Small intestine (tissue), 7 donors: ENCODE measurements at regions not wholly inside any gene's neighbourhood (a gene's known extent, or its start where the extent isn't known, plus 50 kb on each side); places are given as distances from the start of the nearest gene placed in this dataset.

Source experiments
- DNase-seq, 2 donors: peaks; one replicate each; pipeline versions ENCODE4 v3.0.0 to v3.0.0-alpha.2; 2013
- FAIRE-seq: peaks from 2 replicates; lab custom pipeline; 2012; peaks lifted over from hg19 to GRCh38; lab: Jason Lieb, UNC
- H3K27ac ChIP-seq, 3 donors: one replicate each; pipeline ENCODE4 v1.5.1; 2013; ENCODE audit warnings: low read length in 2 of 3, mild to moderate bottlenecking in 2 of 3, control low read depth in 1 of 3, inconsistent platforms in 1 of 3, low read depth in 1 of 3, moderate library complexity in 1 of 3
- H3K27me3 ChIP-seq, 3 donors: one replicate each; pipeline ENCODE4 v1.6.1; 2013; ENCODE audit warnings: low read length in 3 of 3, inconsistent platforms in 1 of 3; ENCODE audit not compliant: control insufficient read depth in 3 of 3, insufficient read depth in 3 of 3
- H3K36me3 ChIP-seq, 3 donors: one replicate each; pipeline ENCODE4 v1.6.1; 2013; ENCODE audit warnings: low read length in 3 of 3, inconsistent platforms in 1 of 3, low read depth in 1 of 3, mild to moderate bottlenecking in 1 of 3, moderate library complexity in 1 of 3; ENCODE audit not compliant: control insufficient read depth in 3 of 3, insufficient read depth in 2 of 3
- H3K4me1 ChIP-seq, 3 donors: one replicate each; pipeline ENCODE4 v1.6.1; 2013; ENCODE audit warnings: low read length in 2 of 3, inconsistent platforms in 1 of 3, low read depth in 1 of 3, mild to moderate bottlenecking in 1 of 3, moderate library complexity in 1 of 3; ENCODE audit not compliant: control insufficient read depth in 3 of 3, insufficient read depth in 2 of 3
- H3K4me3 ChIP-seq, 3 donors: one replicate each; pipeline ENCODE4 v1.5.1; 2013; ENCODE audit warnings: low read length in 3 of 3, control low read depth in 1 of 3, inconsistent platforms in 1 of 3, low read depth in 1 of 3, mild to moderate bottlenecking in 1 of 3, moderate library complexity in 1 of 3
- H3K9me3 ChIP-seq, 2 donors: one replicate each; pipeline ENCODE4 v1.6.1; 2013; ENCODE audit warnings: low read depth in 1 of 2, low read length in 1 of 2; ENCODE audit not compliant: control insufficient read depth in 2 of 2, insufficient read depth in 1 of 2
- WGBS, 3 donors: extraction: QIAGEN DNeasy Blood & Tissue Kit; methylation state at CpG; one replicate each; pipeline ENCODE4 v1.1.7; 2013; 5-methylcytosine and 5-hydroxymethylcytosine counted together
- donor health status: healthy with polysubstance abuse.
- donor health status: control.
- donor health status: control.
- donor health status: Bipolar disorder and iron deficiency.
- donor health status: healthy.

DNA sequence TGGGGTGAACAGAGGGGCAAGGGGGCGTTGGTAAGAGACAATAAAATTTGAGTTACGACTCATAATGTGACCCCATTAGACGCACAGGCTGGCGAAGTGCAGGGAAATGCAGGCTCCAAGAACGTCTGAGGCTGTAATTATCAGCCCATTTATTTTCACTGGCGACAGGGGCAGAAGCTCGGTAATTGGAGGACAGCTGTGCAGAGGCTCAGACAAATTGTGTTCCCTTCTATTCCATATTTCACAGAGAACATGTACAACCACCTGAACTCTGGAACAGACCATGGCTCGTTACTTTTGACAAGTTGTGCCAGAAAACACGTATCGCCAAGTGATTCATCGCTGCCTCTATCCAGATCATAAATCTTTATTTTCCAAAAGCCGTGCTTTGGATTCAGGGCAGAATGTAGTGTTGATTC, 137.3 kb upstream of the FRMD4A start:
- peaks cover 0 to 2% of the 10 kb centered on the region in 2 donors for H3K9me3 ChIP-seq
- no peaks in the 10 kb centered on the region for H3K4me1 ChIP-seq
- no peak overlapping the region for H3K4me3 ChIP-seq
- no peak for DNase-seq
- H3K27ac ChIP-seq = no peak overlapping the region
- no peaks in the 10 kb centered on the region for H3K36me3 ChIP-seq
- H3K27me3 ChIP-seq = no peaks in the 10 kb centered on the region
- 20 to 47% (median 32%) methylated on average over 12 of the region's 12 CpGs for WGBS, 3 donors
- no peak for FAIRE-seq

DNA sequence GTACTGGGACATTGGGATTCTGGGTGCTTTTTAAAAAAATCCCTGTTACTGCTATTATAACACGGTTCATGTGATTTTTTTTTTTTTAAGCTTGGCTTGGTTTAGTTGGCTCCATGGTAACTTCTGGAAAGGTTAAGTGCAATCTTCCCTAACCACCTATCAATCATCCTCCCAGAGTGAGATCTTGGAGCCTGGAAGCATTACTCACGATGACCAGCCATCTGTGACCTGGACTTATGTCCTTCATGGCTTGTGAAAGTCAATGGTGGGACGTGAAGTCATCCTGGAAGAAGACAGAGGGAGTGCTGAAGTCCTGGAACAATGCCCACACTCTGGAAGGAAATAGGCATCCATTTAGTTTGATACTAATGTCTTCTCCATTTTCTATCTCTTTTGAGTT, 135.5 kb upstream of the FRMD4A start:
- no peaks in the 10 kb centered on the region for H3K4me1 ChIP-seq
- no peaks in the 10 kb centered on the region for H3K36me3 ChIP-seq
- H3K27ac ChIP-seq = no peak overlapping the region
- no peak for FAIRE-seq
- no peaks in the 10 kb centered on the region for H3K27me3 ChIP-seq
- no peak for DNase-seq
- no peak overlapping the region for H3K4me3 ChIP-seq
- 31 to 38% (median 35%) methylated on average over 3 of the region's 3 CpGs for WGBS, 3 donors
- peaks cover 0 to 2% of the 10 kb centered on the region in 2 donors for H3K9me3 ChIP-seq

DNA sequence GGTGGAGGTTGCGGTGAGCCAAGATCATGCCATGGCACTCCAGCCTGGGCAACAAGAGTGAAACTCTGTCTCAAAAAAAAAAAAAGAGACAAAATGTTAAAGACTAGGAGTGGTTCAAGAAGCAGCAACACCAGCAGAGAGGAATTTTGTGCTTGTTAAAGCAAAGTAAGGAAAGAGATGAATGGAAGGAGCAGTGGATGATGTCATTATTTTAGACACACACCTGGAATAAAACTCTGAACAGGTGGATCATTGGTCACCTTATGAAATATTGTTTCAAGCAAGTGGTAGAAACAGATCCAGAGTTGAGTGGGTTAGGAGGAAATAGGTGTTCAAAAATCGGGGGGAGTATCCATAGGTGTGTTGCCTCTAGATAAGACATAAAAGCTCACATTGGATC, 129.7 kb upstream of the FRMD4A start:
- no peak for FAIRE-seq
- Histone ChIP-seq H3K27ac (no peak overlapping the region), H3K36me3 (no peaks in the 10 kb centered on the region), H3K4me3 (no peak overlapping the region), H3K27me3 (no peaks in the 10 kb centered on the region), H3K9me3 (peaks cover 0 to 3% of the 10 kb centered on the region in 2 donors), H3K4me1 (no peaks in the 10 kb centered on the region)
- 61 to 72% (median 67%) methylated on average over 2 of the region's 2 CpGs for WGBS, 3 donors
- no peak for DNase-seq

DNA sequence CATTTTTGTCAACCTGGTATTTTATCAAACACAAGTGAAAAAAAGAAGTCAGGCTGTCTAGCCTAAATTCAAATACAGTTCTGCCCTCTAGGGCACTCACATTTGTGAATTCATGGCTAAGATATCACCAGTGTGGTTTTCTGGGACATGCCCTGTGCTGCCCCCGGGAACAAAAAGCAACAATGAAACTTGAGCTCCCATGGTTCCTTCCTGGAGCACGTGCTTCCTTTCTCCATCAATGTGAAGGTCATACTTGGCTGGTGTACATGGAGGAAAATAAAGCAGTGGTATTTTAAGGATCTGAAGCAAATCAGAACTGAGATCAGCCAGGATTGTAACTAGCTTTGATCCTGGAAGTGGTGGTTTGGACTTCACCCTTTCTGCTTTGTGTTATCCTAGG, 128.9 kb upstream of the FRMD4A start:
- H3K36me3 ChIP-seq = no peaks in the 10 kb centered on the region
- no peaks in the 10 kb centered on the region for H3K4me1 ChIP-seq
- 4 to 28% (median 16%) methylated on average over 2 of the region's 2 CpGs for WGBS, 3 donors
- no peak overlapping the region for H3K4me3 ChIP-seq
- H3K27me3 ChIP-seq = no peaks in the 10 kb centered on the region
- peaks cover 0 to 3% of the 10 kb centered on the region in 2 donors for H3K9me3 ChIP-seq
- DNase-seq = no peak
- no peak for FAIRE-seq
- no peak overlapping the region for H3K27ac ChIP-seq

DNA sequence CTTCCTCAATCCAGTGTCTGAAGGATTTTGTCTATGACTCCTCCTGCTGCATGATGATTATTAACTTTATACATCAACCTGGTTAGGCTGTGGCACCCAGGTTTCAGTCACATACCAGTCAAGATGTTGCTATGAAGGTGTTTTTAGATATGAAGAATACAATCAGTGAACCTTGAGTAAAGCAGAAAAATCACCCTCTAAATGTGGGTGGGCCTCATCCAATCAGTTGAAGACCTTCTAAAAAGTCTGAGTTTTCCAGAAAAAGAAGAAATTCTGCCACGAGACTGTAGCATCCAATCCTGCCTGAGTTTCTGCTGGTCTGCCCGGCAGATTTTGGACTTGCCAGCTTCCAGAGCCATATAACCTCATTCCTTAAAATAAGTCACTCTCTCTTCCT, 126.1 kb upstream of the FRMD4A start:
- WGBS, 3 donors = 89 to 92% (median 92%) methylated on average over 2 of the region's 2 CpGs
- FAIRE-seq (no peak), DNase-seq (no peak)
- H3K9me3 ChIP-seq = peaks cover 0 to 3% of the 10 kb centered on the region in 2 donors
- H3K4me1 ChIP-seq = no peaks in the 10 kb centered on the region
- H3K27me3 ChIP-seq = no peaks in the 10 kb centered on the region
- H3K27ac ChIP-seq = no peak overlapping the region
- H3K4me3 ChIP-seq = no peak overlapping the region
- H3K36me3 ChIP-seq = no peaks in the 10 kb centered on the region

DNA sequence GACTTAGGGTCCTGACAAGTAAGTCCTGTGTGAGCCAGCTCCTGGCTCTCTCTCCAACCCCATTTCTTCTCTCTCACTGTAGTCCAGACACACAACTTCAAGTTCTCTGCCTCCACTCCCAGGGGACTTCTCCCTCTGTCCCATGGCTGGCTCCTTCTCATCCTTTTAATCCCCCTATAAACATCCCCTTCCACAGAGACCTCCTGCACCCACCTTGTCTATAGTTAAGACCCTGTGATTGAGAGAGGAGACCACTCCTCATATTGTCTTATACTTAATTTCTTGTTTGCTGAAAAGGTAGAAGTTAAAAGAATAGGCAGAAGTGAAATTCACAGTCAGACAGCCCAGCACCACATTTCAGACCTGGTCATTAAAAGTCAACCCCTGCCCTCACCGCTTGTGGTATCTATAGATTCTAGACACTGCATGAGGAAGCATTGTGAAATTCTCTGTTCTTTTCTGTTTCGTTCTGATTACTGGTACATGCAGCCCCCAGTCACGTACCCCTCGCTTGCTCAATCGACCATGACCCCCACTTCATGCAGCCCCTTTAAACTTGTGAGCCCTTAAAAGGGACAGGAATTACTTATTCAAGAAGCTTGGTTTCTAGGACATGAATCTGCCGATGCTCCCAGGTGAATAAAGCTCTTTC, 125.6 kb upstream of the FRMD4A start:
- no peaks in the 10 kb centered on the region for H3K27me3 ChIP-seq
- 80 to 88% (median 83%) methylated on average over 6 of the region's 6 CpGs for WGBS, 3 donors
- peaks cover 0 to 3% of the 10 kb centered on the region in 2 donors for H3K9me3 ChIP-seq
- no peak overlapping the region for H3K4me3 ChIP-seq
- no peak overlapping the region for H3K27ac ChIP-seq
- no peak for FAIRE-seq
- DNase-seq = no peak
- H3K4me1 ChIP-seq = no peaks in the 10 kb centered on the region
- H3K36me3 ChIP-seq = no peaks in the 10 kb centered on the region

DNA sequence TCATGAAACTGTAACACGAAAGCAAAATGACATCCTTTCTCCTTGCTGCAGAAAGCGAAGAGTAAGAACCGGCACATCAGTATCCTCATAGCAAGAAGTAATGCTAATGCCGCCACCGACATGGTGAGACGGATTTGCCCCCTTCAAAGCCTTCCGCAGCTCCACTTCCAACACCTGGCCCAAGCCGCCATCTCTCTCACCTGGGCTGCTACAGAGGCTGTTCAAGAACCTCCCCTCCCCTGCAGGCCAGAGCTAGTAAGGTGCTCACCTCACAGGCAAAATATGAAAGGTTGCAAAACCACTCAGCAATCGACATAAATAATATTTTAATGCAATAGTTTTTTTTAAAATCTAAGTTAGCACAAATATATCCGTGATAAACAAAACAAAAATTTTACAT, 123.9 kb upstream of the FRMD4A start:
- Histone ChIP-seq H3K36me3 (no peaks in the 10 kb centered on the region), H3K4me1 (no peaks in the 10 kb centered on the region), H3K4me3 (no peak overlapping the region), H3K27ac (no peak overlapping the region), H3K9me3 (peaks cover 0 to 3% of the 10 kb centered on the region in 2 donors), H3K27me3 (no peaks in the 10 kb centered on the region)
- FAIRE-seq (no peak), DNase-seq (no peak)
- 92 to 97% (median 92%) methylated on average over 10 of the region's 10 CpGs for WGBS, 3 donors

DNA sequence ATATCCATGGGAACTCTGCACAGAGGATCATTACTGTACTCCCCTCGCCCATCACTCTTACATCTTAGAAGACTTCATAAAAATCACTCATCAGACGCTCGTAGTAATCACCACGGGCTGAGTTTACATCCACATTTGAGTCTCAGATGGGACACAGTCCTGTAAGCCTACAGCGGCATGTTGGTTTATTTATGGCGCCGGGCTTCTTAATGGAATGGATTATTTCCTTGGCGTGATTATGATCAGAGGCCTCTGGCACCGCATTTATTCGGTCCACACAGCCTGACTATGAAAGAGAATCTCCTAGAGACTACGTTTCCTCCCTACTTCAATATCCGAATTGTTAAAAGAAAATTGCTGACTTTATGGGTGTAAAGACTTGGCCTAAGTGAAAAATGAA, 123.5 kb upstream of the FRMD4A start:
- no peaks in the 10 kb centered on the region for H3K4me1 ChIP-seq
- DNase-seq = no peak
- H3K27ac ChIP-seq = no peak overlapping the region
- H3K9me3 ChIP-seq = peaks cover 0 to 3% of the 10 kb centered on the region in 2 donors
- no peak for FAIRE-seq
- H3K27me3 ChIP-seq = no peaks in the 10 kb centered on the region
- 92 to 94% (median 93%) methylated on average over 12 of the region's 12 CpGs for WGBS, 3 donors
- H3K36me3 ChIP-seq = no peaks in the 10 kb centered on the region
- no peak overlapping the region for H3K4me3 ChIP-seq

DNA sequence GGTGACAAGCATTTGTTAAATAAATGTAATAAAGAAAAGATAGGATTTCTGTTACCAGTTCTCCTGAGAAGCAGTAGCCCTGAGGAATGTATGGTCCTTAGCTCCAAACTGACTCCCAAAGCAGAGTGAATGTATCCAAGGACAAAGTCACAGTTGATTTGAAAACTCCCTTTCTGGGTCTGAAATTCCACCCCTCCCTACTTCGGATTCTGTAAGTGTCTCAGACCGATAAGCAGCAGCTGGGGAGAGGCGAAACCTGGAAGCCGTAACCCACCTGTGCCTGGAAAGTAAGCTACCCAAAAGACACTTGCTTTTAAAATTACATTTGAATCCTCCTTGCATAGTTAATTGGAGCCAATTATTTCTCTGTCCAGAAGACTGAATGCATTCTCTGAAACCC, 122.9 kb upstream of the FRMD4A start:
- WGBS, 3 donors = 80 to 88% (median 85%) methylated on average over 4 of the region's 4 CpGs
- no peak for DNase-seq
- Histone ChIP-seq H3K27me3 (no peaks in the 10 kb centered on the region), H3K36me3 (no peaks in the 10 kb centered on the region), H3K4me1 (no peaks in the 10 kb centered on the region), H3K9me3 (no peaks in the 10 kb centered on the region), H3K4me3 (no peak overlapping the region), H3K27ac (no peak overlapping the region)
- FAIRE-seq = no peak
